Activated CD4-positive, alpha-beta memory T cell treated with anti-CD3 and anti-CD28 coated beads, Interleukin-2, amount 10 ng/mL, durations not matched to agents 7 days and 5 days (primary cell): ENCODE measurements at regions not wholly inside any gene's neighbourhood (a gene's known extent, or its start where the extent isn't known, plus 50 kb on each side); places are given as distances from the start of the nearest gene placed in this dataset.

Experiments
- CTCF ChIA-PET: fragments of 350-600 bp; sonication (Branson Sonifier 250); formaldehyde crosslinking; loops from one replicate; lab custom pipeline; 2021; ENCODE audit warnings: antibody characterized with exemption, inconsistent platforms; lab: Charles Lee
- POLR2A ChIA-PET: fragments of 350-600 bp; sonication (Branson Sonifier 250); formaldehyde crosslinking; loops from one replicate; lab custom pipeline; 2021; ENCODE audit warnings: antibody characterized with exemption; lab: Charles Lee
- DNase-seq: peaks from one replicate; pipeline ENCODE4 v3.0.0-alpha.2; 2020
- H3K27ac Mint-ChIP-seq: one replicate; pipeline ENCODE4 v1.8.0; 2021; ENCODE audit warnings: mild to moderate bottlenecking, mixed read lengths
- H3K27me3 Mint-ChIP-seq: one replicate; pipeline ENCODE4 v1.8.0; 2021; ENCODE audit warnings: mixed read lengths
- H3K36me3 Mint-ChIP-seq: one replicate; pipeline ENCODE4 v1.8.0; 2021; ENCODE audit warnings: low read depth, mixed read lengths
- H3K4me1 Mint-ChIP-seq: one replicate; pipeline ENCODE4 v1.8.0; 2021; ENCODE audit warnings: mixed read lengths
- H3K4me3 Mint-ChIP-seq: one replicate; pipeline ENCODE4 v1.8.0; 2021; ENCODE audit warnings: mild to moderate bottlenecking, mixed read lengths
- H3K9me3 Mint-ChIP-seq: one replicate; pipeline ENCODE4 v1.8.0; 2021; ENCODE audit warnings: mixed read lengths

DNA sequence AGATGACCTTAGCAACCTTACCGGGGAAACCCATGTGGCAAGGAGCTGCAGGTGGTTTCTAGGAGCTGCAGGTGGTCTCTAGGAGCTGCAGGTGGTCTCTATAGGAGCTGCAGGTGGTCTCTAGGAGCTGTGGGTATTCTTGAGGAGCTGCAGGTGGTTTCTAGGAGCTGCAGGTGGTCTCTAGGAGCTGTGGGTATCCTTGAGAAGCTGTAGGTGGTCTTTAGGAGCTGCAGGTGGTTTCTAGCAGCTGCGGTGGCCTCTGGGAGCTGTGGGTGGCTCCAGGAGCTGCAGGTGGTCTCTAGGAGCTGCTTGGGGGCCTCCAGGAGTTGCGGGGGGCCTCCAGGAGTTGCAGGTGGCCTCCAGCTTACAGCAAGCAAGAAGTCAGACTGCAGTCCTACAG is 997.5 kb downstream of the TBC1D22A start:
- H3K4me3 Mint-ChIP-seq, result no peak overlapping the region
- ChIA-PET POLR2A (no interaction called here), CTCF (no interaction called here)
- DNase-seq, result no peak
- H3K4me1 Mint-ChIP-seq, result no peaks in the 10 kb centered on the region
- H3K27me3 Mint-ChIP-seq, result no peaks in the 10 kb centered on the region
- no peak overlapping the region for H3K27ac Mint-ChIP-seq
- H3K36me3 Mint-ChIP-seq, result no peaks in the 10 kb centered on the region
- peaks cover 2% of the 10 kb centered on the region for H3K9me3 Mint-ChIP-seq

DNA sequence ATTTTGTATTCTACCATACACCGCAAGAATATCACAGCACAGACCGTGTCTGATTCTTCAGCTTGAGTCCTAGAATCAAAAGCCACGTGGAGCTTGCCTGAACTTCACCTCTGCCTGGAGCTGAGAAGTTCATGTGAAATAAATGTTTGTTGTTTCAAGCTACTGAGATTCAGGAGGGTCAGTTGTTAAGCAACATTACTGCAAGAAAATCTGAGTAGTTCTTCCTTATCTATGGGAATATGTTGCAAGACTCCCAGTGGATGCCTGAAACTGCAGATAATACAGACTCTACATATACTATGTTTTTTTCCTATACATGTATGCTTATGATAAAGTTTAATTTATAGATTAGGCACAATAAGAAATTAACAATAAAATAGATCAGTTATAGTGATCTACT is 995.3 kb downstream of the TBC1D22A start:
- Mint-ChIP-seq H3K4me1 (no peaks in the 10 kb centered on the region), H3K36me3 (no peaks in the 10 kb centered on the region)

DNA sequence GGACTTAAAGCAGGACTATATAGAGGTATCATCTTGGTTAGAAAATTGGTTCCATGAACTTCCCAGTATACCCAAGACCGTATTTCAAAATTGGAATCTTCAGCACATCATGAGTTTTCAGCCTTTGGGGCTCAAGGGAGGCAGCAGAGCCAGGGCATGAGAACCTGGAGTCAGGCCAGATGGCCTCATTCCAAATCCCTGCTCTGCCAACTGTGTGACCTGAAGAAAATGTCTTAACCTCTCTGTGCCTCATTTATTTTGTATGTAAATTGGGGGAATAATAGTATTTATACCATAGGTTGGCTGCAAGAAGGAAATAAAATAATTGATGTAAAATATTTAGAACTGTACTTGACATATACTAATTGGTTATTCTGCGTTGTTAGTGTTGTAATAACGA is 987.6 kb downstream of the TBC1D22A start:
- no peak for DNase-seq
- Mint-ChIP-seq H3K36me3 (no peaks in the 10 kb centered on the region), H3K27ac (no peak overlapping the region), H3K4me1 (no peaks in the 10 kb centered on the region), H3K9me3 (no peaks in the 10 kb centered on the region), H3K27me3 (no peaks in the 10 kb centered on the region), H3K4me3 (no peak overlapping the region)
- ChIA-PET CTCF (no interaction called here), POLR2A (no interaction called here)

More for the DNA sequence above, 995.3 kb downstream of the TBC1D22A start:
- CTCF ChIA-PET, result no interaction called here
- Mint-ChIP-seq H3K9me3 (no peaks in the 10 kb centered on the region), H3K27ac (no peak overlapping the region), H3K27me3 (no peaks in the 10 kb centered on the region), H3K4me3 (no peak overlapping the region)
- POLR2A ChIA-PET, result no interaction called here
- no peak for DNase-seq

DNA sequence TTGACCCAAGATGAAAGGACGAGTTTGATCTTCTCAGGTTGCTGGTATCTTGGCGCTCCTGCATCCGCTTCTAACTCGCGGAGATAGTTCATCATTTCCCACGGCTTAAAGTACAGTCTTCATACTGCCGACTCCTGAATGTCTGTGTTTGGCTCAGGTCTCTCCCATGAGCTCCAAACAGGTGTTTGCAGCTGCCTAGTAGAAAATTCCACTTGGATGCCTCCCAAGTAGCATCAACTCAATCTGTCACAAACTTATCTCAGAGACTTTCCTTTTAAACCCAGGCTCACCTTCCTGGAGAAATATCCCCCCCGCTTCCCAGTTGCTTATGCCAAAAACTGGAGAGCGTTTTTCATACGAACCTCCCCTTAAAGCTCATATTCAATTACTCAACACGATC is 986.5 kb downstream of the TBC1D22A start:
- Mint-ChIP-seq H3K27ac (no peak overlapping the region), H3K27me3 (no peaks in the 10 kb centered on the region), H3K4me3 (no peak overlapping the region), H3K9me3 (no peaks in the 10 kb centered on the region), H3K36me3 (no peaks in the 10 kb centered on the region), H3K4me1 (no peaks in the 10 kb centered on the region)
- ChIA-PET CTCF (no interaction called here), POLR2A (no interaction called here)
- DNase-seq, result no peak

DNA sequence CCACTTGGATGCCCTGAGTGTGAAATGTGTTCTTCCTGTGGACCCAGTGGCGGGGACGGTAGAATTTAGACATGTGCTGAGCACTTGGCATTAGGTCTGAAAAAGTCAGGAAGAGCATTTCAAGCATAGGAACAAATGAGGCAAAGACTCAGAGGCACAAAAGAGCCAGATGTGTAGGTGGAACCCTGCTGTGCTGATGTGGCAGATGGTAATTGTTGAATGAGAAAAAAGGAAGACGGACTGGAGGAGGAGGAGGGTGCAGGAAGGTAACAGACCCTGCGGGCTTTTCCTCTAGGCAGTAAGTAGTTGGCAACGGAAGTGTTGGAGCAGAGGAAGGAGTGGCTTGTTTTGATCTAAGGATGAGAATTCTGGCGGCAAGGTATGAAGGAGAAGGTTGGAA is 985.8 kb downstream of the TBC1D22A start:
- Mint-ChIP-seq H3K27ac (no peak overlapping the region), H3K36me3 (no peaks in the 10 kb centered on the region), H3K27me3 (no peaks in the 10 kb centered on the region), H3K4me3 (no peak overlapping the region), H3K4me1 (no peaks in the 10 kb centered on the region), H3K9me3 (no peaks in the 10 kb centered on the region)
- CTCF ChIA-PET, result no interaction called here
- POLR2A ChIA-PET, result no interaction called here
- DNase-seq, result no peak

DNA sequence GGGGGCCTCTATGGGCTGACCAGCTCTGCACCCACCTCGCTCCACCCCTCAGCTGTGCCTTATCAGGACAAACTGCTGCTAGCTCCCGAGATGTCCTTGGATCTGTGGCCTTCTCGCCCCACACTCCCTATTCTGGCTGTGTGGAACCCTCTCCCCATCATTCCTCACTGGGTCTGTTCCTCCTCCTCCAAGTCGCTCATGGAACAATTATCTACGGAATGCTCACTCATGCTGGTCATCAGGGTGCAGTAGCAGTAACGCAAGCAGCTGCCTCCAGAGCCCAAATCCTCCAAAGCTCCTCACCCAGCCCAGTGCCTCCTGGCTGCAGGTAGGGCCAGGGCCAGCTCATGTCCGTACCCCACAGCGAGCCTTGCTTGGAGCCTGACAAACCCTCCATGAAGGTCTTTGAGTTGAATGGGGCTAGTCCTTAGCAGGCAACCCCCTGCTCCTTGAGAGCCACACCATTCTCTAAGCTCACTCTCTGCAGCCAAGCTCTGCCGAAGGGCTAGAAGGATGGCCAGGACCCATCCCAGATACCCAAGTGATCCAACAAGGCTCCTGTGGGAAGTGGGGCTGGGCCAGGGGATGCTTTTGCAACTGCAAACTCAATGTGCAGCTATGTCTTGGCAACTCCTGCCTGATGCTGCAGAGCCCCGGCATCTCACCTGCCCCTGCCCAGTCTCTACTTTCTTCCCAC is 977.8 kb downstream of the TBC1D22A start:
- POLR2A ChIA-PET, result no interaction called here
- CTCF ChIA-PET, result no interaction called here
- H3K4me3 Mint-ChIP-seq, result no peak overlapping the region

GRCh38 chr22:47739291-47740015 is 977.0 kb downstream of the TBC1D22A start:
- no peak for DNase-seq
- POLR2A ChIA-PET, result no interaction called here
- no peak overlapping the region for H3K4me3 Mint-ChIP-seq
- H3K4me1 Mint-ChIP-seq, result no peaks in the 10 kb centered on the region
- H3K9me3 Mint-ChIP-seq, result no peaks in the 10 kb centered on the region
- H3K27ac Mint-ChIP-seq, result no peak overlapping the region
- H3K27me3 Mint-ChIP-seq, result no peaks in the 10 kb centered on the region
- no peaks in the 10 kb centered on the region for H3K36me3 Mint-ChIP-seq
- CTCF ChIA-PET, result no interaction called here

More for the DNA sequence above, 977.8 kb downstream of the TBC1D22A start:
- H3K4me1 Mint-ChIP-seq, result no peaks in the 10 kb centered on the region
- no peaks in the 10 kb centered on the region for H3K36me3 Mint-ChIP-seq
- DNase-seq, result no peak
- no peaks in the 10 kb centered on the region for H3K9me3 Mint-ChIP-seq
- no peaks in the 10 kb centered on the region for H3K27me3 Mint-ChIP-seq
- H3K27ac Mint-ChIP-seq, result no peak overlapping the region

GRCh38 chr22:47738472-47739013 is 976.1 kb downstream of the TBC1D22A start:
- Mint-ChIP-seq H3K9me3 (no peaks in the 10 kb centered on the region), H3K4me3 (no peak overlapping the region), H3K27me3 (no peaks in the 10 kb centered on the region), H3K4me1 (no peaks in the 10 kb centered on the region), H3K36me3 (no peaks in the 10 kb centered on the region), H3K27ac (no peak overlapping the region)
- ChIA-PET POLR2A (no interaction called here), CTCF (no interaction called here)
- no peak for DNase-seq

GRCh38 chr22:47736186-47737034 is 974.0 kb downstream of the TBC1D22A start:
- H3K9me3 Mint-ChIP-seq, result no peaks in the 10 kb centered on the region
- ChIA-PET CTCF (no interaction called here), POLR2A (no interaction called here)
- H3K27me3 Mint-ChIP-seq, result no peaks in the 10 kb centered on the region
- no peaks in the 10 kb centered on the region for H3K4me1 Mint-ChIP-seq
- no peak for DNase-seq
- H3K36me3 Mint-ChIP-seq, result no peaks in the 10 kb centered on the region
- no peak overlapping the region for H3K27ac Mint-ChIP-seq
- no peak overlapping the region for H3K4me3 Mint-ChIP-seq

DNA sequence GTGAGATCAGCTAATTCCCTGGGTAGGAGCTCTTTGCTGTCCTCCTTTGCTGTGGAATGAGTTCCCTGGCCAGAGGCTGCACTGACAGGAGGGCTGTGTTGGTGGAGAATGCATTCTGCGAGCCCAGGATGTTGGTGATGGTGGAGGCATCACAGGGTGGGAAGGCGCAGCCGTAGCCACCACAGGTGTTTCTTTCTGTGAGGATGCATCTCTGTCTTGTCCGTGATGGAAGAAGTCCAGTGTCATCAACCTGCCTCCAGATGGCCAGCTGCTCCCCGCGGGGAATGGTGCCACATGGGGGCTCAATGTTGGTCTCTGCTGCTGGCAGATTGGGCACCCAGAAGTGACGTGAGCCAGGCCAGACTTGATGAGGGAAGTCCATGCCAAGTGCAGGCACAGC is 972.1 kb downstream of the TBC1D22A start:
- no peaks in the 10 kb centered on the region for H3K4me1 Mint-ChIP-seq
- no peaks in the 10 kb centered on the region for H3K27me3 Mint-ChIP-seq
- no peak for DNase-seq
- ChIA-PET CTCF (no interaction called here), POLR2A (no interaction called here)
- H3K4me3 Mint-ChIP-seq, result no peak overlapping the region
- no peaks in the 10 kb centered on the region for H3K9me3 Mint-ChIP-seq
- no peaks in the 10 kb centered on the region for H3K36me3 Mint-ChIP-seq
- no peak overlapping the region for H3K27ac Mint-ChIP-seq

DNA sequence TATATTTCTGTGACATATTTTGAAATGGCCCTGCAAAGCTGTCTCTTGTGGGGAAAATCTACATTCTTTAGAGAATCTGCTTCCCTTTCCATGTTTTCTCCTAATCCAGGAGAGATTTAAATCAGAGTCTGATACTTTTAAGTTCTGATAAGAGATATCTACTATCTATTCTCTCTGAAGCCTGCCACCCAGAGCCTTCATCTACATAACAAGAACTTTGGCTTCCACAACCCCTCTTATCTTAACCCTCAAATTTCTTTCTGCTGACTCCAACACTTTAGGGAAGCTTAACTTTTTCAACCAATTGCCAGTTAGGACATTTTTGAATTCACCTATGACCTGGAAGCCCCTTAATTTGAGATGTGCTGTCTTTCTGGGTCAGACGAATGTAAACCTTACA is 965.2 kb downstream of the TBC1D22A start:
- Mint-ChIP-seq H3K36me3 (no peaks in the 10 kb centered on the region), H3K27ac (no peak overlapping the region), H3K4me1 (no peaks in the 10 kb centered on the region), H3K4me3 (no peak overlapping the region), H3K27me3 (no peaks in the 10 kb centered on the region), H3K9me3 (no peaks in the 10 kb centered on the region)
- POLR2A ChIA-PET, result no interaction called here
- CTCF ChIA-PET, result no interaction called here
- DNase-seq, result no peak

- ChIA-PET POLR2A (no interaction called here), CTCF (no interaction called here)
- H3K27ac Mint-ChIP-seq, result no peak overlapping the region
- DNase-seq, result no peak
- no peak overlapping the region for H3K4me3 Mint-ChIP-seq
- no peaks in the 10 kb centered on the region for H3K9me3 Mint-ChIP-seq
- H3K36me3 Mint-ChIP-seq, result no peaks in the 10 kb centered on the region
- no peaks in the 10 kb centered on the region for H3K4me1 Mint-ChIP-seq
- no peaks in the 10 kb centered on the region for H3K27me3 Mint-ChIP-seq
Observed at GRCh38 chr22:47724751-47725150, 962.3 kb downstream of the TBC1D22A start.

DNA sequence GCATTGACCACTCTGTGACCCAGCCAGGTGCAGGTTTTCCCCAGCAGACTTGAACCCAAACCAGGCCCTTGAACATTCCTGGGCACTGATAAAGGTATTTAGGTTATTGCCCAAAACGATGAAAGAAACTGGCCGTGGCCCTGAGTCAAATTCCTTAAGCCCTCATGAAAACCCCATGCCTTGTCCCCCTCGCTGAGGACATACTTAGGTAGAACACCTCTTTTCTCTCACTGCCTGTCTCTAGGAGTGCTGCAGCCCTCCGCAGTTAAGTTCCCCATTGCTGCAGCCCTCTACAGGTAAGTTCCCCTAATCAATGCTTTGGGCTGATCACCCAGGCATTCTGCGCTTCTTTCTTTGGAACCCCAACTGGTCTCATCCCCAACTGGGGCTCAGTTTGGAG is 961.6 kb downstream of the TBC1D22A start:
- Mint-ChIP-seq H3K9me3 (no peaks in the 10 kb centered on the region), H3K27me3 (no peaks in the 10 kb centered on the region), H3K36me3 (no peaks in the 10 kb centered on the region), H3K4me3 (no peak overlapping the region), H3K4me1 (no peaks in the 10 kb centered on the region), H3K27ac (no peak overlapping the region)
- ChIA-PET CTCF (interaction anchor here (0.5 kb wide), 1 partner anchor 13 kb away, joined by 3 read pairs; no protein-coding TSS in a partner anchor), POLR2A (no interaction called here)
- no peak for DNase-seq
